Keratinocyte (primary cell): ENCODE measurements at regions not wholly inside any gene's neighbourhood (a gene's known extent, or its start where the extent isn't known, plus 50 kb on each side); places are given as distances from the start of the nearest gene placed in this dataset.

ENCODE experiments used
- DNase-seq: peaks from one replicate; pipeline ENCODE4 v3.0.0-alpha.2; 2011; ENCODE audit warnings: low read depth, missing footprints, low spot score
- FAIRE-seq: peaks from 2 replicates; lab custom pipeline; 2011; peaks lifted over from hg19 to GRCh38; lab: Jason Lieb, UNC
- H2AFZ ChIP-seq: 2 replicates; pipeline ENCODE4 v1.6.0; 2012; ENCODE audit warnings: low read length, control low read depth, inconsistent platforms; ENCODE audit not compliant: control insufficient read depth
- H3K27ac ChIP-seq: 2 replicates; pipeline ENCODE4 v1.5.1; 2011; ENCODE audit warnings: low read length; ENCODE audit not compliant: control insufficient read depth, insufficient read depth
- H3K27me3 ChIP-seq: 3 replicates; pipeline ENCODE4 v1.6.0; 2011; ENCODE audit warnings: low read length; ENCODE audit not compliant: control insufficient read depth, insufficient read depth; ENCODE audit errors: extremely low read depth
- H3K36me3 ChIP-seq, 2 experiments: 2 replicates in 1 of 2; 3 replicates in 1 of 2; pipeline ENCODE4 v1.5.1; 2011; ENCODE audit warnings: low read length in 2 of 2, mild to moderate bottlenecking in 1 of 2; ENCODE audit not compliant: control insufficient read depth in 2 of 2, insufficient read depth in 2 of 2; ENCODE audit errors: extremely low read depth in 1 of 2
- H3K4me1 ChIP-seq: 3 replicates; pipeline ENCODE4 v1.5.1; 2011; ENCODE audit warnings: low read length; ENCODE audit not compliant: control insufficient read depth, insufficient read depth; ENCODE audit errors: extremely low read depth
- H3K4me2 ChIP-seq: 3 replicates; pipeline ENCODE4 v1.6.0; 2011; ENCODE audit warnings: low read depth, low read length; ENCODE audit not compliant: control insufficient read depth, insufficient read depth; ENCODE audit errors: extremely low read depth
- H3K4me3 ChIP-seq, 3 experiments: fragments of 200-600 bp in 1 of 3; sonication (generic) in 1 of 3; 2 replicates in 2 of 3; 3 replicates in 1 of 3; pipeline ENCODE4 v1.5.1; 2011 to 2016; ENCODE audit warnings: low read length in 3 of 3, mild to moderate bottlenecking in 3 of 3, control low read depth in 2 of 3, inconsistent platforms in 1 of 3, low read depth in 1 of 3, mixed read lengths in 1 of 3, mixed run types in 1 of 3, moderate library complexity in 1 of 3; ENCODE audit not compliant: control insufficient read depth in 2 of 3, insufficient read depth in 2 of 3; ENCODE audit errors: extremely low read depth in 1 of 3
- H3K79me2 ChIP-seq: 2 replicates; pipeline ENCODE4 v1.6.0; 2012; ENCODE audit warnings: low read length; ENCODE audit not compliant: control insufficient read depth, insufficient read depth
- H3K9ac ChIP-seq: 3 replicates; pipeline ENCODE4 v1.6.0; 2011; ENCODE audit warnings: low read length; ENCODE audit not compliant: control insufficient read depth, insufficient read depth; ENCODE audit errors: extremely low read depth
- H3K9me1 ChIP-seq: 3 replicates; pipeline ENCODE4 v1.6.0; 2011; ENCODE audit warnings: low read length; ENCODE audit not compliant: control insufficient read depth, insufficient read depth; ENCODE audit errors: extremely low read depth
- H3K9me3 ChIP-seq: 2 replicates; pipeline ENCODE4 v1.5.1; 2012; ENCODE audit warnings: low read depth, low read length; ENCODE audit not compliant: control insufficient read depth
- H4K20me1 ChIP-seq: 3 replicates; pipeline ENCODE4 v1.6.0; 2011; ENCODE audit warnings: low read length; ENCODE audit not compliant: control insufficient read depth, insufficient read depth; ENCODE audit errors: extremely low read depth
- CTCF ChIP-seq, 3 experiments: IDR thresholded peaks in 1 of 3; conservative IDR thresholded peaks in 1 of 3; optimal IDR thresholded peaks in 1 of 3; 2 replicates in 2 of 3; 3 replicates in 1 of 3; pipeline versions ENCODE3 to v1.5.1; 2011; ENCODE audit warnings: low read length in 3 of 3, mild to moderate bottlenecking in 3 of 3, moderate library complexity in 2 of 3, control low read depth in 1 of 3, inconsistent platforms in 1 of 3; ENCODE audit not compliant: insufficient read depth in 2 of 3; ENCODE audit errors: extremely low read depth in 1 of 3
- EZH2 ChIP-seq: IDR thresholded peaks from one replicate; pipeline ENCODE4 v1.6.1; 2012; ENCODE audit warnings: inconsistent platforms, mild to moderate bottlenecking, low read length, moderate library complexity
- dilution Hi-C: fragments of 300-500 bp; cut with MboI; formaldehyde crosslinking; loops from one replicate; pipeline ENCODE4 v1.7.0; 2020; ENCODE audit warnings: low sequenced_read_pairs; ENCODE audit not compliant: extremely low pct_ligation_motif_present

- Histone ChIP-seq H3K4me1 (peaks cover 22% of the 10 kb centered on the region), H4K20me1 (no peaks in the 10 kb centered on the region), H3K36me3 (no peaks in the 10 kb centered on the region), H3K9me1 (no peaks in the 10 kb centered on the region), H2AFZ (no peak overlapping the region), H3K4me2 (no peak overlapping the region), H3K9me3 (no peaks in the 10 kb centered on the region), H3K4me3 (no peak overlapping the region), H3K27me3 (no peaks in the 10 kb centered on the region), H3K27ac (no peak overlapping the region), H3K9ac (no peak overlapping the region), H3K79me2 (no peaks in the 10 kb centered on the region)
- FAIRE-seq (no peak), DNase-seq (no peak)
- TF ChIP-seq CTCF (optimal IDR thresholded peaks at IDR 0.05 in 1 of 3, IDR thresholded peaks at IDR 0.05 in 1 of 3, conservative IDR thresholded peaks at IDR 0.05 in 1 of 3; ENCODE audit: extremely low read depth in 1 of 3, insufficient read depth in 2 of 3, low read length in 3 of 3) (peak in 1 of 3 experiments; percentile 3), EZH2 (no peak)
- dilution Hi-C loops, result no loop called here
Measured at GRCh38 chr15:39497016-39497758, 83.7 kb upstream of the THBS1 start.

- no peak overlapping the region for H3K4me2 ChIP-seq
- FAIRE-seq (peak; percentile 58), DNase-seq (no peak)
- no peak overlapping the region for H3K27ac ChIP-seq
- H3K4me3 ChIP-seq, result no peak overlapping the region
- H3K27me3 ChIP-seq, result no peaks in the 10 kb centered on the region
- TF ChIP-seq EZH2 (no peak), CTCF (optimal IDR thresholded peaks at IDR 0.05 in 1 of 3, IDR thresholded peaks at IDR 0.05 in 1 of 3, conservative IDR thresholded peaks at IDR 0.05 in 1 of 3; ENCODE audit: extremely low read depth in 1 of 3, insufficient read depth in 2 of 3, low read length in 3 of 3) (no peak)
- peaks cover 28% of the 10 kb centered on the region for H3K4me1 ChIP-seq
- H2AFZ ChIP-seq, result no peak overlapping the region
- H4K20me1 ChIP-seq, result no peaks in the 10 kb centered on the region
- no peaks in the 10 kb centered on the region for H3K9me1 ChIP-seq
- no peaks in the 10 kb centered on the region for H3K9me3 ChIP-seq
- dilution Hi-C loops, result no loop called here
- H3K79me2 ChIP-seq, result no peaks in the 10 kb centered on the region
- H3K9ac ChIP-seq, result no peak overlapping the region
- no peaks in the 10 kb centered on the region for H3K36me3 ChIP-seq
Measured at GRCh38 chr15:39497759-39498565, 82.9 kb upstream of the THBS1 start.
